Astrocyte of the spinal cord (primary cell): ENCODE measurements at regions not wholly inside any gene's neighbourhood (a gene's known extent, or its start where the extent isn't known, plus 50 kb on each side); places are given as distances from the start of the nearest gene placed in this dataset.

Source experiments
- DNase-seq: peaks from one replicate; pipeline ENCODE4 v3.0.0; 2011; ENCODE audit warnings: low read depth, low spot score
- H3K4me3 ChIP-seq: 2 replicates; pipeline ENCODE4 v1.5.1; 2011; ENCODE audit warnings: low read depth, mild to moderate bottlenecking, low read length, moderate library complexity
- CTCF ChIP-seq: IDR thresholded peaks from 2 replicates; pipeline ENCODE4 v1.5.1; 2012; ENCODE audit warnings: low read depth, mild to moderate bottlenecking, low read length, inconsistent platforms
- in situ Hi-C: cut with HindIII; loops from 2 replicates; pipeline ENCODE4 v1.10.0; 2017; ENCODE audit warnings: low sequenced_read_pairs

- no peak for DNase-seq
- in situ Hi-C loops, result no loop called here
- no peak overlapping the region for H3K4me3 ChIP-seq
- no peak for TF ChIP-seq CTCF
Measured at GRCh38 chr7:9796241-9796640, 1177.4 kb upstream of the PHF14 start.

- in situ Hi-C loops, result no loop called here
- no peak for DNase-seq
- H3K4me3 ChIP-seq, result no peak overlapping the region
- TF ChIP-seq CTCF, result no peak
Measured at GRCh38 chr7:9822458-9823290, 1151.0 kb upstream of the PHF14 start.

GRCh38 chr7:9835199-9835598 lies 1138.5 kb upstream of the PHF14 start:
- TF ChIP-seq CTCF, result no peak
- in situ Hi-C loops, result no loop called here
- H3K4me3 ChIP-seq, result no peak overlapping the region
- no peak for DNase-seq

GRCh38 chr7:9836671-9837070 lies 1137.0 kb upstream of the PHF14 start:
- H3K4me3 ChIP-seq, result no peak overlapping the region
- no peak for DNase-seq
- TF ChIP-seq CTCF, result no peak
- in situ Hi-C loops, result no loop called here

GRCh38 chr7:9842301-9842700 lies 1131.4 kb upstream of the PHF14 start:
- in situ Hi-C loops, result no loop called here

GRCh38 chr7:9846902-9847301 lies 1126.8 kb upstream of the PHF14 start:
- no peak for DNase-seq
- in situ Hi-C loops, result no loop called here
- TF ChIP-seq CTCF, result no peak
- H3K4me3 ChIP-seq, result no peak overlapping the region

More at GRCh38 chr7:9842301-9842700, 1131.4 kb upstream of the PHF14 start:
- no peak for TF ChIP-seq CTCF
- H3K4me3 ChIP-seq, result no peak overlapping the region
- DNase-seq, result no peak
